ENCODE measurements at regions not wholly inside any gene's neighbourhood (a gene's known extent, or its start where the extent isn't known, plus 50 kb on each side); places are given as distances from the start of the nearest gene placed in this dataset.

DNA sequence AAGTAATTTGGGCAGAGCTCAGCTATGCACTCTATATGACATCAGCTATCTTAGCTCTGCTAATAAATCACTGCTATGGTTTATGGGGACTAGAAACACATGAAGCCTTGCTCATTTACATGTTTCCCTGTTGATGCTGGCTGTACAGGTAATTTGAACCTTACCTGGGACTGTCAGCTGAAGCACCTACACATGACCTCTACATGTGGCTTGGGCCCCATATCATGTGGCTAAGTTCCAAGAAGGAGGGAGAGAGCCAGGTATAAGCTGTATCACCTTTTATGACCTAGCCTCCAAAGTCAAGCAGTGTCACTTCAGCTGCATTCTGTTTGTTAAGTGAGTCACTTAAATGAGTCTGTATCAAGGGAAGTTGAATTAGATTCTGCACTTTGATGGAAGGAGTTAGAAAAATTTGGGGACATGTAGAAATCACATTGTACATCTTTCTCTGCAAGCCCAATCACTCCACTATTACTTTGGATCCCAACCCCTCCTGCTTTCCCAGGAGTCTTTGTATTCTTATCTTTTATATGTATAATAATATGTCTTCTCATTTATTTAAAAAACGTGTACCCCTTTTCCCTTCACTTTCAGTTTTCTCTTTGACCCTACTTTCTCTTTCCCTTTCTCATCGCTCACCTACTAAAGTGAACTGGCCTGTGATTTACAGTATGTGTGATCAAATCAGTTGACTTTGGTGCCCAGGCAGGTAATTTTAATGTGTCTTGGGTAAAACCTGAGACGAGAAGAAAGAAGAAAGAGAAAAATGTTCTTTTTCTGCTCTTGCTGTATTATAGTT is 53.4 kb upstream of the PRKACB start:
- H3K4me3 ChIP-seq (ENCODE audit: control insufficient read depth, low read depth, low read length) = no peak overlapping the region
- DNase-seq (ENCODE audit: low read depth) = no peak
- TF ChIP-seq, protein P1, sequence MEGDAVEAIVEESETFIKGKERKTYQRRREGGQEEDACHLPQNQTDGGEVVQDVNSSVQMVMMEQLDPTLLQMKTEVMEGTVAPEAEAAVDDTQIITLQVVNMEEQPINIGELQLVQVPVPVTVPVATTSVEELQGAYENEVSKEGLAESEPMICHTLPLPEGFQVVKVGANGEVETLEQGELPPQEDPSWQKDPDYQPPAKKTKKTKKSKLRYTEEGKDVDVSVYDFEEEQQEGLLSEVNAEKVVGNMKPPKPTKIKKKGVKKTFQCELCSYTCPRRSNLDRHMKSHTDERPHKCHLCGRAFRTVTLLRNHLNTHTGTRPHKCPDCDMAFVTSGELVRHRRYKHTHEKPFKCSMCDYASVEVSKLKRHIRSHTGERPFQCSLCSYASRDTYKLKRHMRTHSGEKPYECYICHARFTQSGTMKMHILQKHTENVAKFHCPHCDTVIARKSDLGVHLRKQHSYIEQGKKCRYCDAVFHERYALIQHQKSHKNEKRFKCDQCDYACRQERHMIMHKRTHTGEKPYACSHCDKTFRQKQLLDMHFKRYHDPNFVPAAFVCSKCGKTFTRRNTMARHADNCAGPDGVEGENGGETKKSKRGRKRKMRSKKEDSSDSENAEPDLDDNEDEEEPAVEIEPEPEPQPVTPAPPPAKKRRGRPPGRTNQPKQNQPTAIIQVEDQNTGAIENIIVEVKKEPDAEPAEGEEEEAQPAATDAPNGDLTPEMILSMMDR (conservative IDR thresholded peaks at IDR 0.05; ENCODE audit: control insufficient read depth, insufficient read depth, low read depth, low read length) = no peak

DNA sequence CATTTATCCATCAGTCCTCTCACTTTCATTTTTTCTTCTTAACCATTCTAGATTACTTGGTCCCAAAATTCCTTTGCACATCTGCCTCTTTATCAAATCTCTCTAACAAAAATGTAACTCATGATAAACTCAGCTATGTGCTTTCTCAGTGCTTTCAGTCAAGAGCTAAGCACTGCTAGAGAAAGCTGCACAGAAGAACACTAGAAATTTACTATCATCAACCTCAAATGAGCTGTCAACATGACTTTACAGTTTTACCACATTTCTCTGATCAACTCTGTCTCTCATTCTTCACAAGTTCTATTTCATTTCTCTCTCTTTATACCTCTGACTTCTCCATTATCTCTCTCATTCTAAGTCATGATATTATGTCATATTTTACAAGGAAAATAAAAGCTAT is 54.2 kb upstream of the PRKACB start:
- DNase-seq (ENCODE audit: low read depth) = no peak
- TF ChIP-seq, protein P1 (conservative IDR thresholded peaks at IDR 0.05; ENCODE audit: control insufficient read depth, insufficient read depth, low read depth, low read length) = no peak
- no peak overlapping the region for H3K4me3 ChIP-seq (ENCODE audit: control insufficient read depth, low read depth, low read length)

DNA sequence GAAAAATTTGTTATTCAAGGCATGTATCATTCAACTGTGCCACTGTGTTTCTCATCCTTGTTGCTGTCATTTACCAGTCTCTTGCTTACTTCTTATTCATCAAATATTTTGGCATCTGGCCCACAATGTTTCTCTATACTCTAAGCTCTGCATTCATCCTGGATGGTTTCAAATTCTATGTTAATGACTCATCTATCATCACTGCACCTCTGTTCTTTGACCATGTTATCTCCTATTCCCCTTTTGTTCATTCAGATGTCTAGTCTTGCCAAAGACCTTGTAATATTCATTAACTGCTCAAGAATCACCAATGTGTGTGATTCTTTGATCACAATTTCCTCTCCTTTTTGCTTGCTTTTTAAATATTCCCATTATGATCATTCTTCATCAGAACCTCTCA is 54.6 kb upstream of the PRKACB start:
- no peak overlapping the region for H3K4me3 ChIP-seq (ENCODE audit: control insufficient read depth, low read depth, low read length)
- TF ChIP-seq, protein P1 (conservative IDR thresholded peaks at IDR 0.05; ENCODE audit: control insufficient read depth, insufficient read depth, low read depth, low read length) = no peak
- DNase-seq (ENCODE audit: low read depth) = peak; percentile 65

GRCh38 chr1:84086616-84087015 is 57.5 kb upstream of the PRKACB start:
- TF ChIP-seq, protein P1 (conservative IDR thresholded peaks at IDR 0.05; ENCODE audit: control insufficient read depth, insufficient read depth, low read depth, low read length) = no peak
- H3K4me3 ChIP-seq (ENCODE audit: control insufficient read depth, low read depth, low read length) = no peak overlapping the region
- no peak for DNase-seq (ENCODE audit: low read depth)

- TF ChIP-seq, protein P1 (conservative IDR thresholded peaks at IDR 0.05; ENCODE audit: control insufficient read depth, insufficient read depth, low read depth, low read length) = no peak
- no peak overlapping the region for H3K4me3 ChIP-seq (ENCODE audit: control insufficient read depth, low read depth, low read length)
- DNase-seq (ENCODE audit: low read depth) = no peak
Measured at GRCh38 chr1:84086189-84086588, 57.9 kb upstream of the PRKACB start.

GRCh38 chr1:84083307-84083706 is 60.8 kb upstream of the PRKACB start:
- no peak overlapping the region for H3K4me3 ChIP-seq (ENCODE audit: control insufficient read depth, low read depth, low read length)
- DNase-seq (ENCODE audit: low read depth) = peak; percentile 23
- TF ChIP-seq, protein P1 (conservative IDR thresholded peaks at IDR 0.05; ENCODE audit: control insufficient read depth, insufficient read depth, low read depth, low read length) = no peak

Data from fibroblast of mammary gland (primary cell).